RWPE1 (cell line): ENCODE measurements at regions not wholly inside any gene's neighbourhood (a gene's known extent, or its start where the extent isn't known, plus 50 kb on each side); places are given as distances from the start of the nearest gene placed in this dataset.
A peak's percentile ranks its signal among the peaks of the same experiment; 100 is the strongest.

Experiments
- CTCF ChIA-PET: fragments of 350-600 bp; sonication (Branson Sonifier 250); formaldehyde crosslinking; extraction: SDS; loops from one replicate; lab custom pipeline; 2021; lab: Yijun Ruan, JAX
- POLR2A ChIA-PET: fragments of 400-600 bp; formaldehyde crosslinking; extraction: SDS; loops from one replicate; lab custom pipeline; 2020; ENCODE audit warnings: antibody characterized with exemption; ENCODE audit not compliant: low non-redundant PET; lab: Yijun Ruan, JAX
- DNase-seq: peaks from one replicate; pipeline ENCODE4 v3.0.0; 2012; ENCODE audit warnings: low spot score
- H3K27ac ChIP-seq: fragments of 450-650 bp; 2 replicates; pipeline ENCODE4 v1.5.1; 2017
- TF ChIP-seq, protein P1 (sequence below): fragments of 450-650 bp; conservative IDR thresholded peaks from 2 replicates; pipeline ENCODE4 v1.5.1; 2017; ENCODE audit warnings: low read depth, mild to moderate bottlenecking

DNA sequence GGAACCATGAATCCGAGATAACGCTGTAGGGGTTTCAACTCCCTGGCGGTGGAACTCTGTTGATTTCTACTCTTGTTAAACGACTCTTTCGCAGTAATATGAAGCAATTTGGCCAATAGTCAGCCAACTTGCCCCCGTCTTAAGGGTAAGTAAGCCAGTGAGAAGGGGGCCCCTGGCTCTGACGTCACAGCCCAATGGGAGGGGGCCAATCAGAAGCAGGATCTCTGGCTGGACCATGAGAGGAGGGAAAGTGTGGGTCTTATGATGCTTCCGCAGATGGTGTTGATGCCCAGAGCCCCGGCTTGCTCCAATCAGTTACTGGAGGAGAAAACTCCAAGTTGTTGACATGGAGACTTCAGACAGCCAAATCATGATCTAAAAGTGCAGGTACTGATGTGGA is 242.4 kb downstream of the BMP7 start:
- POLR2A ChIA-PET, result no interaction called here
- no peak overlapping the region for H3K27ac ChIP-seq
- TF ChIP-seq, protein P1, sequence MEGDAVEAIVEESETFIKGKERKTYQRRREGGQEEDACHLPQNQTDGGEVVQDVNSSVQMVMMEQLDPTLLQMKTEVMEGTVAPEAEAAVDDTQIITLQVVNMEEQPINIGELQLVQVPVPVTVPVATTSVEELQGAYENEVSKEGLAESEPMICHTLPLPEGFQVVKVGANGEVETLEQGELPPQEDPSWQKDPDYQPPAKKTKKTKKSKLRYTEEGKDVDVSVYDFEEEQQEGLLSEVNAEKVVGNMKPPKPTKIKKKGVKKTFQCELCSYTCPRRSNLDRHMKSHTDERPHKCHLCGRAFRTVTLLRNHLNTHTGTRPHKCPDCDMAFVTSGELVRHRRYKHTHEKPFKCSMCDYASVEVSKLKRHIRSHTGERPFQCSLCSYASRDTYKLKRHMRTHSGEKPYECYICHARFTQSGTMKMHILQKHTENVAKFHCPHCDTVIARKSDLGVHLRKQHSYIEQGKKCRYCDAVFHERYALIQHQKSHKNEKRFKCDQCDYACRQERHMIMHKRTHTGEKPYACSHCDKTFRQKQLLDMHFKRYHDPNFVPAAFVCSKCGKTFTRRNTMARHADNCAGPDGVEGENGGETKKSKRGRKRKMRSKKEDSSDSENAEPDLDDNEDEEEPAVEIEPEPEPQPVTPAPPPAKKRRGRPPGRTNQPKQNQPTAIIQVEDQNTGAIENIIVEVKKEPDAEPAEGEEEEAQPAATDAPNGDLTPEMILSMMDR, result no peak
- no peak for DNase-seq
- CTCF ChIA-PET, result no interaction called here

DNA sequence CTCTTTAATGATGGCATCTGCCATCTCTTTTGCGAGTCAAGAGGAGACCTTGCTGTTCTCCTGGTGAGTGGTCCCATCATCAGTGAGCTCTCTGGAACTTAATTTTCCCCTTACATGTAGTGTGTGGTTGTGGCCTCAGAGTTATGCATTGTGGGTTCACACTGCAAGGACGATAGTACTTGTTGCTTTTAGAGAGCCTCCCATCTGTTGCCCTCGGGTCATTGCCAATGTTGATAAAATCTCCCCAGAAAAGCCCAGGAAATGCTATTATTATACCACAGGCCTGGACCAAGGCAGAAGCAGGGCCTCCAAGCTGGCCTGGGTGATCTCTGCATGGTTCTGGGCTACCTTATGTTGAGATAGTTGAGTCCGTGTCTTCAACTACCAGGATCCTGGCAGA is 241.6 kb downstream of the BMP7 start:
- TF ChIP-seq, protein P1, result no peak
- DNase-seq, result no peak
- CTCF ChIA-PET, result interaction anchor here (0.6 kb wide), 1 partner anchor 1606 kb away, joined by 5 read pairs; no protein-coding TSS in a partner anchor
- POLR2A ChIA-PET, result no interaction called here
- H3K27ac ChIP-seq, result no peak overlapping the region

DNA sequence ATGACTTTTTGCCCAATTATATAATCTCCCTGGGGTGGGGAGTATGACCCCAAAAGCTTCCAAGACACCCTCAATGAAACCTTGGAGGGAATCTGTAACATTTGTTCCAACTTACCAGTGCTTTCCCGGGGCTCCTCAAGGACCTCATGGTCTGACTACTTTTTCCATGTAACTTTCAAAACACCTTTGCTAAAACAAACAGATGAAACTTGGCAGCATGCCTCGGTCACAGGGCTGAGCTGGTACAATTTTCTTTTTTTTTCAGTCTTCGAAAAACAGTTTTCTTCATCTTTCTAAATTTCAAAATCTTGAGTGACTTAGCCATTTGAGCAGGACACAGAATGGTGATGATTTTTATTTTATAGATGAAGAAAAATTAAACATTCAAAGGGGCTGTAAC is 241.2 kb downstream of the BMP7 start:
- ChIA-PET CTCF (interaction anchor here (0.6 to 0.7 kb wide), 2 partner anchors 22 to 1606 kb away, joined by 4 to 5 read pairs; no protein-coding TSS in a partner anchor), POLR2A (no interaction called here)
- TF ChIP-seq, protein P1, result no peak
- DNase-seq, result no peak
- no peak overlapping the region for H3K27ac ChIP-seq

DNA sequence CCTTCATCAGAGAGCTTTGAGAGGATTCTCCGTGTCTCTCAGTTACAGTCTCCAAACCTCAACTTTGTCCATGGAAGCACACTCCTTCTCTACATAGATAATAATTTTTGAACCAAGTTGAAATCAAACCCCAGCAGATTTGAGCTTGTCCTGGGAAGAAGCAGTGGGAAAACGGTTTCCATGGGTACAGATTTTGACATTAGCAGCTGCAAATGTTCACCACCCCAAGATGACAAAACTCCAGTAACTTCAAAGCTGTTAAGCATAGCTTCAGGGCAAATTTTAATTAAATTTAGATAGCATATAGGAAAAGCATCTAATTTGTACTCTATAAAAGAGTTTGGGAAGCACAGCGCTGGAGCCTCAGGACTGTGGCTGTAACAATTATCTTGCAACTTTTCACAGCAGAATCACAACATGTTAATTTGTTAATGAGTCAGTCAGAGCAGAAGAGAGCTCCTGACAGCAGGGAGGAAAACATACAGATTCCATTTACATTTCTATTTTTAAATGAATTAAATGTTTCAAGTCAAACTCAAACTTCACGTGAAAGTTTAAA is 240.7 kb downstream of the BMP7 start:
- CTCF ChIA-PET, result interaction anchor here (0.6 to 0.7 kb wide), 2 partner anchors 22 to 1605 kb away, joined by 4 to 5 read pairs; no protein-coding TSS in a partner anchor
- DNase-seq, result no peak
- TF ChIP-seq, protein P1, result no peak
- H3K27ac ChIP-seq, result no peak overlapping the region
- POLR2A ChIA-PET, result no interaction called here

DNA sequence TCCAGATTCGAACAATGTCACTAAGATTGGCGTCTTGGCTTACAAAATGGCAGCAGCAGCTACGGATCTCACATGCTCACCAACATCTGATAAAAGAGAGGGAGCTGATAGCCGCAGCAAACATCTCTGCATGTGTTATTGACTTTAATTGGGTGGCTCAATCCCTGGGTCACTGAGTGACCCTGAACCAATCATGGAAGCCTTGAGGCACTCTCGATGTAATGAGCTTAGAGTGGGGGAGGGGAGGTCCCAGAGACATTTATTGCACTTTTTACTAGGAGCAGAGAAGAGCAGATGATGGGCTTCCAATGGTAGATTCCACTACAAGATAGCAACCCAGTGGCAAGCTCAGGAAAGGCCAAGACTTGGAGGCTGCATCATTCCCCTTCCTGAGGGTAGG is 238.7 kb downstream of the BMP7 start:
- TF ChIP-seq, protein P1, result no peak
- no peak for DNase-seq
- POLR2A ChIA-PET, result no interaction called here
- CTCF ChIA-PET, result no interaction called here
- no peak overlapping the region for H3K27ac ChIP-seq

DNA sequence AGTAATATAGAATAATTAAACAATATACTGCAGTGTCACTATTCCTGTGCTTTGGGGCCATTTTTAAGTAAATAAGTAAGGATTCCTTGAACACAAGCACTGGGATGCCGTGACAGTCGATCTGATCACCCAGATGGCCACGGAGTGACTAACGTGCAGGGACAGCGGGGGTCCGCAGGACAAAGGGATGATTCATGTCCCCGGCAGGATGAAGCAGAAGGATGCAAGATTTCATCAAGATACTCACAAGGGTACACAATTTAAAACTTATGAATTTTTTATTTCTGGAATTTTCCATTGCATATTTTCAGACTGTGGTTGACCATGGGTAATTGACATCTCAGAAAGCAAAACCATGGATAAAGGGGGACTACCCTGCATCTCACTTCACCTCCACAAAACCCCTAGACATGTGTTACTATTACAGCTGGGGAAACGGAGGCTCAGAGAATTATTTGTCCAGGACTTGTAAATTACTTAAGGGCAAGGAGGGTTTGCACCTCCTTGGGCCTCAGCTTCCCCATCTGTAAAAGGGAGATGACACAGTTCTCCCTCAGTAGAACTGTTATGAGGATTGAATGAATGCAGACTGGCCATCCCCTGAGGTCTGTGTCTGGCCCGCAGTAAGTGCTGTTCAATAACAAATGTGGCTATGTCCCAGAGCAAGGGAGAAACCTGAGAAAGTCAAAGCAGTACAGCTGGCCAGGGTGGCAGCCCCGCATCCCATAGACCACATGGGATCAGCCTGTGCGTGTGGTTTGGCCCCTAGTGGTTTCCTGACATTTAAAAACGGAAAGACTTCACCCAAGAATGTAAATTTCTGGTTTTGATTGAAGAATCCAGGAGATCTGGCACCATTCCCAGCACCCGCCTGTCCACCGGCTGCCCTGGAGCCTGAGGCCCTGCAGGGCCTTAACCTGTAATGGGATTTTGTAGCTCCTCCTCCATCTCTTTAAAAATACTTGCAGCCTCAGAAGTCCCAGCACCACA is 235.5 kb downstream of the BMP7 start:
- H3K27ac ChIP-seq, result no peak overlapping the region
- DNase-seq, result peak; percentile 71
- TF ChIP-seq, protein P1, result no peak
- CTCF ChIA-PET, result no interaction called here
- POLR2A ChIA-PET, result no interaction called here
